ENCODE measurements at regions not wholly inside any gene's neighbourhood (a gene's known extent, or its start where the extent isn't known, plus 50 kb on each side); places are given as distances from the start of the nearest gene placed in this dataset.

DNA sequence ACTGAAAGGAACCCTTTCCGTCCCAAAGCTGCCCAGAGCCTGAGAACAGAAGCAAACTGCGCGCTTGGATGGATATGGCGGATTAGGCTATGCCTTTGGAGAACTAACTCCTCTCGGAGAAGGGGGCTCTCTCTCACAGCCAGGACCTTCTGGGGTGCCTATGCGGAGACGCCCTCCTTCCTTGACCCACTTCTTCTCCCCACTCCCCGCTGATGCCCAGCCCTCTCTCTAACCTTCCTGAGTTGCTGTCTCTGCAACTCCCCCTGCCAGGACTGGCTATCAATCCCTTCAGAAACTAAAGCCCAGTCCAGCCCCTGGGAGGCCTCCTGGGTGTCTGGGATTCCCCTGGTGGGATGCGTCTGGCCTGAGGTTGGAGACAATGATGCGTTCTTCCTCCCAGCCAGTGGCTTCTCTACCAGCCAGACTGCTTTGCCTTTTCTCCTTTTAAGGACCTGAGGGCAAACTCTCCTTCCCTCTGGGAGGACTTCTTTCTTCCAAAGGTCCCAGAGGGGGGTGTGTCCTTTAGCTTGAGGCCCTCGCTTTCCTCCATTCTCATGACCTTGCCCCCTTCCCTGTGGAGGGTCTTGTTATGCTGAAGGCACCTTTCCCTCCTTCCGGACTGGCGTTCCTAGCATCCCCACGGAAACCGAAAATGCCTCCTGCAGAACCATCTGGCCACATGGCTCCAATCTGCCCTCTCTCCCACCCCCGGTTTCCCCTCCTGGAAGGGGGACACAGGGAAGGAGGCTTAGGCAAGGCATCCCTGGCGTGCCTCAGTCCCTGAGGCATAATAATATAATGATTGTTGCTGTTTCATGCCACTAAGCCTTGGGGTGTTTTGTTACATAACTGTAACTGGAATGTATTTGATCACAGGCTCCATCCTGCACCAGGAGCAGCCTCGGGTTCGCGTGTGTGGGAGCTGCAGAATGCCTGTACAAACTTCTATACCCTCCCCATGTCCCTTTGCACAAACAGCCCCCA lies 63.4 kb upstream of the C15orf39 start:
- Histone ChIP-seq H3K4me2 (ENCODE audit: low read depth, low read length, poor library complexity, severe bottlenecking) (no peak overlapping the region), H3K79me2 (ENCODE audit: insufficient read depth, low read length) (no peaks in the 10 kb centered on the region), H3K27ac (ENCODE audit: low read depth, low read length) (no peak overlapping the region), H4K20me1 (ENCODE audit: low read depth, low read length) (no peaks in the 10 kb centered on the region), H3K36me3 (ENCODE audit: low read length) (no peaks in the 10 kb centered on the region; the same call in 1 of the 2 replicates), H3K9me3 (ENCODE audit: insufficient read depth, low read length) (peaks cover 10% of the 10 kb centered on the region), H3K9ac (ENCODE audit: low read length) (no peak overlapping the region), H2AFZ (ENCODE audit: low read depth, low read length, severe bottlenecking) (no peak overlapping the region), H3F3A (ENCODE audit: insufficient read depth) (no peaks in the 10 kb centered on the region), H3K4me3 (ENCODE audit: insufficient read depth, low read length, poor library complexity, severe bottlenecking) (no peak overlapping the region), H3K27me3 (ENCODE audit: low read length) (no peaks in the 10 kb centered on the region), H3K9me2 (replicated peaks; ENCODE audit: insufficient read depth, low read length) (no peaks in the 10 kb centered on the region)
- TF ChIP-seq EZH2phosphoT487 (conservative IDR thresholded peaks at IDR 0.05; ENCODE audit: low read length) = no peak
- TF ChIP-seq, protein P1, sequence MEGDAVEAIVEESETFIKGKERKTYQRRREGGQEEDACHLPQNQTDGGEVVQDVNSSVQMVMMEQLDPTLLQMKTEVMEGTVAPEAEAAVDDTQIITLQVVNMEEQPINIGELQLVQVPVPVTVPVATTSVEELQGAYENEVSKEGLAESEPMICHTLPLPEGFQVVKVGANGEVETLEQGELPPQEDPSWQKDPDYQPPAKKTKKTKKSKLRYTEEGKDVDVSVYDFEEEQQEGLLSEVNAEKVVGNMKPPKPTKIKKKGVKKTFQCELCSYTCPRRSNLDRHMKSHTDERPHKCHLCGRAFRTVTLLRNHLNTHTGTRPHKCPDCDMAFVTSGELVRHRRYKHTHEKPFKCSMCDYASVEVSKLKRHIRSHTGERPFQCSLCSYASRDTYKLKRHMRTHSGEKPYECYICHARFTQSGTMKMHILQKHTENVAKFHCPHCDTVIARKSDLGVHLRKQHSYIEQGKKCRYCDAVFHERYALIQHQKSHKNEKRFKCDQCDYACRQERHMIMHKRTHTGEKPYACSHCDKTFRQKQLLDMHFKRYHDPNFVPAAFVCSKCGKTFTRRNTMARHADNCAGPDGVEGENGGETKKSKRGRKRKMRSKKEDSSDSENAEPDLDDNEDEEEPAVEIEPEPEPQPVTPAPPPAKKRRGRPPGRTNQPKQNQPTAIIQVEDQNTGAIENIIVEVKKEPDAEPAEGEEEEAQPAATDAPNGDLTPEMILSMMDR (IDR thresholded peaks at IDR 0.05; ENCODE audit: insufficient read depth, low read length, poor library complexity, severe bottlenecking) = no peak

DNA sequence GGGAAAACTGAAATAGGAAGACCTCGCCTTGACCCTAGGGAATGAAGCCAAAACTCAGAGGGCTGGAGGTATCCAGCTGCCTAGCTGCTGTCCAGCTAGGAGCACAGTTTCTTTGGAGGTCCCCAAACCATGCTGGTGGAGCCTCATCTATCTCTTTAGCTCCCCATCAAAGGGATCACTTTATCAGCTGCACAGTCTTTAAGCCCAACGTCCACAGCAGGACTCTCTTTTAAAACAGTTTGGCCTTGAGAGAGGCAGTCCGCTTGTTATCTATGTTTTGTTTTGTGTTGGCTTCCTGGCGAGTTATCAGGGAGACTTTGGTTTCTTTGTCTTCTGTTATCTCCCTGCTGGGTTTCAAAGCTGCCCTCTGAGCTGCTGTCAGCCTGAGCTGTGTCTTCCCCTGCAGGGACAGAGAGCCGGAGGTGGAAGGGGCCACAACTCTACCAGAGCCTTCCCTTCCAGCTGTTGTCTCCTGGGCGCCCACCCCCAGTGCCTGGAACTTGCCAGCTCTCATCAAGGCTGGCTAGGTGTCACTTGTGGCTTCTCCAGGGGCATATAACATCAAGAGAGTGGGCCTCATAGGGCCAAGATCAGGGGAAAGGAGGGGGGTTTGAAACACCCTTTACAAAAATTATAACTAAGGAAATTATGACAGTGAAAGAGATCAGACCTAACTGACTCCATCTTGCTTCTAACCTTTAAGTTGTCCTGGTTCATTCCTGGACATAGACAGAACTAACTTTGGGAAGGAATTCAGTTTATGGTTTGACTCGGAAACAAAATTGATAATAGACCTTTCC lies 61.4 kb upstream of the C15orf39 start:
- Histone ChIP-seq H3K36me3 (ENCODE audit: low read length) (no peaks in the 10 kb centered on the region; the same call in 1 of the 2 replicates), H3K9ac (ENCODE audit: low read length) (no peak overlapping the region), H3K27me3 (ENCODE audit: low read length) (no peaks in the 10 kb centered on the region), H3K4me2 (ENCODE audit: low read depth, low read length, poor library complexity, severe bottlenecking) (no peak overlapping the region), H3K27ac (ENCODE audit: low read depth, low read length) (no peak overlapping the region), H2AFZ (ENCODE audit: low read depth, low read length, severe bottlenecking) (no peak overlapping the region), H3K9me2 (replicated peaks; ENCODE audit: insufficient read depth, low read length) (no peaks in the 10 kb centered on the region), H3K4me3 (ENCODE audit: insufficient read depth, low read length, poor library complexity, severe bottlenecking) (no peak overlapping the region), H4K20me1 (ENCODE audit: low read depth, low read length) (no peaks in the 10 kb centered on the region), H3K79me2 (ENCODE audit: insufficient read depth, low read length) (no peaks in the 10 kb centered on the region), H3F3A (ENCODE audit: insufficient read depth) (no peaks in the 10 kb centered on the region), H3K9me3 (ENCODE audit: insufficient read depth, low read length) (peaks cover 29% of the 10 kb centered on the region)
- TF ChIP-seq, protein P1 (IDR thresholded peaks at IDR 0.05; ENCODE audit: insufficient read depth, low read length, poor library complexity, severe bottlenecking) = no peak
- TF ChIP-seq EZH2phosphoT487 (conservative IDR thresholded peaks at IDR 0.05; ENCODE audit: low read length) = no peak

DNA sequence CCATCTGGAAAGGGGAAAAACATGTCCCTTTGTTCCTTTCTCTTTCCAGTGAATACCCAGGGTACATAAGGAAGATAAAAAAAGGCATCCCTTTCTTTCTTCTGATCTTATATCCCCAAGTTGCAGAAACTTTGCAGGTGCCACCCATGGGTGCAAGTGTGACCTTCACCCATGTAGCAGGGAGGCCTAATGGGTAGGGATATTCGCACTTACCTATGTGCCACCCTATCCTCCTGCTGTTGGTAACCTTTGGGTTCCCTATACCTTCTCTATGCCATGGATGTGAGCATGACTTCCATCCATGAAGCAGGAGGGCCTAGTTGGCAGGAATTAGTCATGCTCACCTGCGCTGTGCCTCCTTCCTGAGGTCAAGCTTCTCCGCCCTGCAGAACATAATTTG lies 59.2 kb upstream of the C15orf39 start:
- H3K9me2 ChIP-seq (replicated peaks; ENCODE audit: insufficient read depth, low read length) = no peaks in the 10 kb centered on the region
- H3K27ac ChIP-seq (ENCODE audit: low read depth, low read length) = no peak overlapping the region
- H3K9ac ChIP-seq (ENCODE audit: low read length) = no peak overlapping the region
- H3K27me3 ChIP-seq (ENCODE audit: low read length) = no peaks in the 10 kb centered on the region
- no peaks in the 10 kb centered on the region for H3K79me2 ChIP-seq (ENCODE audit: insufficient read depth, low read length)
- no peaks in the 10 kb centered on the region for H4K20me1 ChIP-seq (ENCODE audit: low read depth, low read length)
- no peak overlapping the region for H2AFZ ChIP-seq (ENCODE audit: low read depth, low read length, severe bottlenecking)
- no peak overlapping the region for H3K4me2 ChIP-seq (ENCODE audit: low read depth, low read length, poor library complexity, severe bottlenecking)
- no peaks in the 10 kb centered on the region; the same call in 1 of the 2 replicates for H3K36me3 ChIP-seq (ENCODE audit: low read length)
- no peak overlapping the region for H3K4me3 ChIP-seq (ENCODE audit: insufficient read depth, low read length, poor library complexity, severe bottlenecking)
- H3F3A ChIP-seq (ENCODE audit: insufficient read depth) = no peaks in the 10 kb centered on the region
- TF ChIP-seq, protein P1 (IDR thresholded peaks at IDR 0.05; ENCODE audit: insufficient read depth, low read length, poor library complexity, severe bottlenecking) = no peak
- TF ChIP-seq EZH2phosphoT487 (conservative IDR thresholded peaks at IDR 0.05; ENCODE audit: low read length) = no peak
- peaks cover 36% of the 10 kb centered on the region for H3K9me3 ChIP-seq (ENCODE audit: insufficient read depth, low read length)

All from SU-DHL-6 (cell line).